T-helper 1 cell treated with Interleukin-12 subunit alpha and Interleukin-12 subunit beta and Interleukin-4 antibody, amounts not matched to agents 30 μg/mL and 1 μg/mL, for 36 hours (primary cell): ENCODE measurements at regions not wholly inside any gene's neighbourhood (a gene's known extent, or its start where the extent isn't known, plus 50 kb on each side); places are given as distances from the start of the nearest gene placed in this dataset.

Experiments used
- H3K27ac Mint-ChIP-seq: one replicate; pipeline ENCODE4 v1.8.0; 2021; ENCODE audit warnings: mild to moderate bottlenecking, mixed read lengths
- H3K27me3 Mint-ChIP-seq: one replicate; pipeline ENCODE4 v1.8.0; 2021; ENCODE audit warnings: low read depth, mixed read lengths
- H3K36me3 Mint-ChIP-seq: one replicate; pipeline ENCODE4 v1.8.0; 2021; ENCODE audit warnings: low read depth, mixed read lengths
- H3K4me1 Mint-ChIP-seq: one replicate; pipeline ENCODE4 v1.8.0; 2021; ENCODE audit warnings: low read depth, mixed read lengths
- H3K4me3 Mint-ChIP-seq: one replicate; pipeline ENCODE4 v1.8.0; 2021; ENCODE audit warnings: mild to moderate bottlenecking, moderate library complexity, mixed read lengths
- H3K9me3 Mint-ChIP-seq: one replicate; pipeline ENCODE4 v1.8.0; 2021; ENCODE audit warnings: mixed read lengths

- H3K27ac Mint-ChIP-seq, result no peak overlapping the region
- no peaks in the 10 kb centered on the region for H3K36me3 Mint-ChIP-seq
- no peak overlapping the region for H3K4me3 Mint-ChIP-seq
- H3K9me3 Mint-ChIP-seq, result peaks cover 3% of the 10 kb centered on the region
- H3K4me1 Mint-ChIP-seq, result no peaks in the 10 kb centered on the region
- no peaks in the 10 kb centered on the region for H3K27me3 Mint-ChIP-seq
Measured at GRCh38 chr4:180103794-180104193, 2139.4 kb upstream of the TENM3 start.

GRCh38 chr4:180105362-180105761, 2137.8 kb upstream of the TENM3 start:
- Mint-ChIP-seq H3K4me1 (no peaks in the 10 kb centered on the region), H3K4me3 (no peak overlapping the region), H3K36me3 (no peaks in the 10 kb centered on the region), H3K27ac (no peak overlapping the region), H3K9me3 (peaks cover 3% of the 10 kb centered on the region), H3K27me3 (no peaks in the 10 kb centered on the region)

- H3K4me3 Mint-ChIP-seq, result no peak overlapping the region
- H3K4me1 Mint-ChIP-seq, result no peaks in the 10 kb centered on the region
- H3K27me3 Mint-ChIP-seq, result no peaks in the 10 kb centered on the region
- H3K9me3 Mint-ChIP-seq, result peaks cover 3% of the 10 kb centered on the region
- no peak overlapping the region for H3K27ac Mint-ChIP-seq
- no peaks in the 10 kb centered on the region for H3K36me3 Mint-ChIP-seq
Measured at GRCh38 chr4:180106122-180106521, 2137.1 kb upstream of the TENM3 start.

GRCh38 chr4:180106997-180107396, 2136.2 kb upstream of the TENM3 start:
- Mint-ChIP-seq H3K4me1 (no peaks in the 10 kb centered on the region), H3K27me3 (no peaks in the 10 kb centered on the region), H3K27ac (no peak overlapping the region), H3K36me3 (no peaks in the 10 kb centered on the region), H3K4me3 (no peak overlapping the region), H3K9me3 (peaks cover 1% of the 10 kb centered on the region)

GRCh38 chr4:180116840-180117239, 2126.4 kb upstream of the TENM3 start:
- Mint-ChIP-seq H3K27ac (no peak overlapping the region), H3K9me3 (no peaks in the 10 kb centered on the region), H3K36me3 (no peaks in the 10 kb centered on the region), H3K4me1 (no peaks in the 10 kb centered on the region), H3K27me3 (no peaks in the 10 kb centered on the region), H3K4me3 (no peak overlapping the region)

GRCh38 chr4:180120068-180120467, 2123.1 kb upstream of the TENM3 start:
- Mint-ChIP-seq H3K36me3 (no peaks in the 10 kb centered on the region), H3K4me1 (no peaks in the 10 kb centered on the region)

GRCh38 chr4:180134091-180134866, 2108.9 kb upstream of the TENM3 start:
- Mint-ChIP-seq H3K9me3 (no peaks in the 10 kb centered on the region), H3K36me3 (no peaks in the 10 kb centered on the region), H3K27me3 (no peaks in the 10 kb centered on the region), H3K4me1 (no peaks in the 10 kb centered on the region), H3K4me3 (no peak overlapping the region), H3K27ac (no peak overlapping the region)

More at GRCh38 chr4:180120068-180120467, 2123.1 kb upstream of the TENM3 start:
- Mint-ChIP-seq H3K27ac (no peak overlapping the region), H3K9me3 (no peaks in the 10 kb centered on the region), H3K4me3 (no peak overlapping the region), H3K27me3 (no peaks in the 10 kb centered on the region)

- Mint-ChIP-seq H3K9me3 (no peaks in the 10 kb centered on the region), H3K36me3 (no peaks in the 10 kb centered on the region), H3K27ac (no peak overlapping the region), H3K4me1 (no peaks in the 10 kb centered on the region), H3K4me3 (no peak overlapping the region), H3K27me3 (no peaks in the 10 kb centered on the region)
Measured at GRCh38 chr4:180141734-180142133, 2101.5 kb upstream of the TENM3 start.

GRCh38 chr4:180148737-180149136, 2094.5 kb upstream of the TENM3 start:
- Mint-ChIP-seq H3K27ac (no peak overlapping the region), H3K27me3 (no peaks in the 10 kb centered on the region), H3K9me3 (no peaks in the 10 kb centered on the region), H3K4me1 (no peaks in the 10 kb centered on the region), H3K4me3 (no peak overlapping the region), H3K36me3 (no peaks in the 10 kb centered on the region)

- Mint-ChIP-seq H3K27ac (no peak overlapping the region), H3K27me3 (no peaks in the 10 kb centered on the region), H3K4me3 (no peak overlapping the region), H3K36me3 (no peaks in the 10 kb centered on the region), H3K4me1 (no peaks in the 10 kb centered on the region), H3K9me3 (no peaks in the 10 kb centered on the region)
Measured at GRCh38 chr4:180150818-180151217, 2092.4 kb upstream of the TENM3 start.

GRCh38 chr4:180152831-180153230, 2090.4 kb upstream of the TENM3 start:
- Mint-ChIP-seq H3K4me1 (no peaks in the 10 kb centered on the region), H3K27me3 (no peaks in the 10 kb centered on the region), H3K4me3 (no peak overlapping the region), H3K27ac (no peak overlapping the region), H3K36me3 (no peaks in the 10 kb centered on the region), H3K9me3 (no peaks in the 10 kb centered on the region)

GRCh38 chr4:180153587-180153986, 2089.6 kb upstream of the TENM3 start:
- H3K4me1 Mint-ChIP-seq, result no peaks in the 10 kb centered on the region
- no peaks in the 10 kb centered on the region for H3K9me3 Mint-ChIP-seq
- H3K36me3 Mint-ChIP-seq, result no peaks in the 10 kb centered on the region
- H3K27me3 Mint-ChIP-seq, result no peaks in the 10 kb centered on the region
- no peak overlapping the region for H3K4me3 Mint-ChIP-seq
- no peak overlapping the region for H3K27ac Mint-ChIP-seq

- Mint-ChIP-seq H3K36me3 (no peaks in the 10 kb centered on the region), H3K4me3 (no peak overlapping the region), H3K27me3 (no peaks in the 10 kb centered on the region), H3K4me1 (no peaks in the 10 kb centered on the region), H3K9me3 (no peaks in the 10 kb centered on the region), H3K27ac (no peak overlapping the region)
Measured at GRCh38 chr4:180156684-180157083, 2086.5 kb upstream of the TENM3 start.

GRCh38 chr4:180160195-180160983, 2082.8 kb upstream of the TENM3 start:
- Mint-ChIP-seq H3K9me3 (no peaks in the 10 kb centered on the region), H3K27me3 (no peaks in the 10 kb centered on the region), H3K4me3 (no peak overlapping the region), H3K4me1 (no peaks in the 10 kb centered on the region), H3K27ac (no peak overlapping the region), H3K36me3 (no peaks in the 10 kb centered on the region)

- H3K4me1 Mint-ChIP-seq, result no peaks in the 10 kb centered on the region
- H3K27ac Mint-ChIP-seq, result no peak overlapping the region
- H3K27me3 Mint-ChIP-seq, result no peaks in the 10 kb centered on the region
- H3K4me3 Mint-ChIP-seq, result no peak overlapping the region
- no peaks in the 10 kb centered on the region for H3K9me3 Mint-ChIP-seq
- no peaks in the 10 kb centered on the region for H3K36me3 Mint-ChIP-seq
Measured at GRCh38 chr4:180164799-180165198, 2078.4 kb upstream of the TENM3 start.
